ENCODE measurements at regions not wholly inside any gene's neighbourhood (a gene's known extent, or its start where the extent isn't known, plus 50 kb on each side); places are given as distances from the start of the nearest gene placed in this dataset.

DNA sequence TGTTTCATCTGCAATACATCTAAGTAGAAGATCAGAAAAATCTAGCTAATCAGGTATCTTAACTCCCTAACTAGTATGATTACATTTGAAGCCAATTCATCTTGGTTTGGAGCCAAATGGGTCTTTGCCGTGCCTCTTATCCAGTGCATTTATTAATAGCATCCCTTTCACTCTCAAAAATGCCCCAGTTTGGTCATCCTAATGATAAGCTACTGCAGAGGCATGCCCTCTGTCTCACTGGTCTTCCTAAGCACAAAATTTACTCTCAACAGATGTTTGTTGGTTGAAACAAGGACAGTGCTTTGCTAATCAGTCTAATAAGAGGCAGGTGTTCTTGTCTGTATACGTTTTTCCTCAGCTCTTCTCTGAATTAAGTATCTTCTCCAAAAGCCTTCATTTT lies 403.2 kb downstream of the RAD51AP2 start:
- ATAC-seq (replicated peaks): no peak
- H3K9me3 Mint-ChIP-seq: peaks cover 10% of the 10 kb centered on the region
- H3K27me3 Mint-ChIP-seq: no peaks in the 10 kb centered on the region
- H3K27ac Mint-ChIP-seq: no peak overlapping the region
- H3K4me3 Mint-ChIP-seq: no peak overlapping the region
- no peaks in the 10 kb centered on the region for H3K4me1 Mint-ChIP-seq
- no peaks in the 10 kb centered on the region for H3K36me3 Mint-ChIP-seq (ENCODE audit: low read depth)

GRCh38 chr2:17107871-17108270 lies 410.4 kb downstream of the RAD51AP2 start:
- no peak overlapping the region for H3K27ac Mint-ChIP-seq
- H3K9me3 Mint-ChIP-seq: peaks cover 9% of the 10 kb centered on the region
- H3K27me3 Mint-ChIP-seq: no peaks in the 10 kb centered on the region
- H3K4me1 Mint-ChIP-seq: no peaks in the 10 kb centered on the region
- no peak for ATAC-seq (replicated peaks)
- H3K4me3 Mint-ChIP-seq: no peak overlapping the region
- H3K36me3 Mint-ChIP-seq (ENCODE audit: low read depth): no peaks in the 10 kb centered on the region

DNA sequence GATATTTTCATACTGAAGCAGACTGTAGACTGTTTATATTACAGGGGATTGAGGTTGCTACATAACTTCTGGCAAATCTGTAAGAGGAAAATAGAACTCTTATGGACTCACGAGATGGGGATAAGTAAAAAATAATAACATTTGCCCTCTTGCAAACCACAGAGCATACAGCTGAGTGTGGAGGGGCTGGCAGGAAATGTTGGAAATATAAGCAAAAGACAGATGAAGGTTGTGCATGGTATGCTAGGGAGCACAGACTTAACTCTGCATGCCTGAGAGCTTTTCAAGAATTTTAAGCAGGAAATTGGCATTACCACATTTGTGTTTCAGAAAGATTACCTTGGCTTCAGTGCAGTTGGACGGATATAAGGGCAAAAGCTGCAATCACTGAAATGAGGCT lies 411.1 kb downstream of the RAD51AP2 start:
- Mint-ChIP-seq H3K27me3 (no peaks in the 10 kb centered on the region), H3K36me3 (ENCODE audit: low read depth) (no peaks in the 10 kb centered on the region), H3K4me3 (no peak overlapping the region), H3K9me3 (peaks cover 9% of the 10 kb centered on the region), H3K4me1 (no peaks in the 10 kb centered on the region), H3K27ac (no peak overlapping the region)
- no peak for ATAC-seq (replicated peaks)

DNA sequence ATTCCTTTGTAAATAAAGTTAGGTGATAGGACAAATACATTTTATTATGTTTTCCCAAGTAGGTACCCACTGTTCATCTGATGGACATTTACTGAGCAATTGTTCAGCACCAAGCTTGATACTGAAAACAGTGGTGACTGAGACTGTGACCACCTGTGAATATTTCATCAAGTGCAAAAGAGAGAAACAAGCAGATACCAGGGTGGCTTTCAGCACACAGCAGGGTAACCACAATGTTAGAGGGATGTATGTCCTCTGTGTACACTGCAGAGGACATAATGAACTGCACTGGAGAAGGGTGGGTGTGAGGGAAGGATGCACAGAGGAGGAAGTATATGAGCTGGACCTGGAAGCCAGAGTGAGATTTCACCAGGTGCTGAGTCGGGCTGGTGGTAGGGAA lies 411.8 kb downstream of the RAD51AP2 start:
- Mint-ChIP-seq H3K9me3 (peaks cover 9% of the 10 kb centered on the region), H3K27ac (no peak overlapping the region), H3K27me3 (no peaks in the 10 kb centered on the region), H3K4me3 (no peak overlapping the region), H3K36me3 (ENCODE audit: low read depth) (no peaks in the 10 kb centered on the region), H3K4me1 (no peaks in the 10 kb centered on the region)
- ATAC-seq (replicated peaks): no peak

DNA sequence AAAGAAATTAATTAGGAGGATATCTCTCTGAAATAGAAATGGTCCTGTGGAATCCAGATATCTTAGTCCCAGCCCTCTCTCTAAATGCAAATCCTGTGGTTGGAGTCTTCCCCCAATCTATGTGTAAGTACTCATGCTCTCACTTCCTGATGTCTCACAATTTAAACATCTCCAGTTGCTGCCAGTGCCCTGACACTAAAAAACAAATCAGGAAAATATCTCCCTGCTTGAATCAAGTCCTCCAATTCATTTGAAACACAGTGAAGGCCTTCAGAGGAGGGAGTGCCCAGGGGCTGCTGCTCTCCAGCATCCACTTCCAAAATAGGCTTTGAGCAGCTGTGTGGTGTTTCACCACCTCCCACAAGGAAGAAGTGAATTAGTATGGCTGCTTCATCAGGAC lies 413.8 kb downstream of the RAD51AP2 start:
- Mint-ChIP-seq H3K27me3 (no peaks in the 10 kb centered on the region), H3K4me3 (no peak overlapping the region), H3K4me1 (no peaks in the 10 kb centered on the region)

DNA sequence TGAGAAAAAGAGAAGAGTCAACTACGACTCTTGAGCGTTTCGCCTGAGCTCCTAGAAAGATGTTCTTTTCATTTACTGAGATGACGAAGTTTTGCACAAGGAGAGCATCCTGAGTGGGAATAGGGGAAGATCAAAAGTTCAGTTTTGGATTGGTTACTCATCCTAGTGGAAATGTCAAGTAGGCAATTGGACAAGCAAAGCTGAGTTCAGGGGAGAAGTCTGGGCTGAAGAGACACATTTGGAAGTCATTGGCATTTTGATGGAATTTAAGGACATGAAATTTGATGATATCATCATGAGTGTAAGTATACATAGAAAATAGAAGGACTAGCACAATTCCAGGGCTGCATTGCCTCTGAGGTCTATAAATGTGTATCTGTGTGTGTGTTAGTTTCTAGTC lies 416.6 kb downstream of the RAD51AP2 start:
- H3K9me3 Mint-ChIP-seq: peaks cover 4% of the 10 kb centered on the region
- no peaks in the 10 kb centered on the region for H3K4me1 Mint-ChIP-seq
- ATAC-seq (replicated peaks): no peak
- no peak overlapping the region for H3K4me3 Mint-ChIP-seq
- H3K27me3 Mint-ChIP-seq: no peaks in the 10 kb centered on the region
- H3K27ac Mint-ChIP-seq: no peak overlapping the region
- H3K36me3 Mint-ChIP-seq (ENCODE audit: low read depth): no peaks in the 10 kb centered on the region

More for the DNA sequence above, 413.8 kb downstream of the RAD51AP2 start:
- peaks cover 9% of the 10 kb centered on the region for H3K9me3 Mint-ChIP-seq
- no peak for ATAC-seq (replicated peaks)
- no peak overlapping the region for H3K27ac Mint-ChIP-seq
- no peaks in the 10 kb centered on the region for H3K36me3 Mint-ChIP-seq (ENCODE audit: low read depth)

DNA sequence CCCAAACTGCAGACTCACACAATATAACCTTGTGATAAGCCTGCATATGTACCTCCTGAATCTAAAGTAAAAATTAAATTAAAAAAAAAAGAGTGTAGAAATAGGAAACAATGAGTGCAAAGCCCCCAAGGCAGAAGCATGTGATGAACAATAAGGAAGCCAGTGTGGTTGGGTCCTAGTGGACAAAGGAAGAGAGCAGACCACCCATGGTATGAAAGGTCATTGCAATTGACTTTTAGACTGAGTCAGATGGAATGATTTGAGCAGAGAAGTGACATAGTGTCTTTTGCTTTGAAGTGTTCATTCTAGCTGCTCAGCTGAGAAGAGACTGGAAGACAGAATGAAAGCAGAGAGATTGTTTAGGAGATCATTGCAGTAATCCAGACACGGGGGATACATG lies 417.1 kb downstream of the RAD51AP2 start:
- Mint-ChIP-seq H3K9me3 (peaks cover 4% of the 10 kb centered on the region), H3K36me3 (ENCODE audit: low read depth) (no peaks in the 10 kb centered on the region), H3K27ac (no peak overlapping the region), H3K4me1 (no peaks in the 10 kb centered on the region), H3K27me3 (no peaks in the 10 kb centered on the region), H3K4me3 (no peak overlapping the region)
- ATAC-seq (replicated peaks): no peak

DNA sequence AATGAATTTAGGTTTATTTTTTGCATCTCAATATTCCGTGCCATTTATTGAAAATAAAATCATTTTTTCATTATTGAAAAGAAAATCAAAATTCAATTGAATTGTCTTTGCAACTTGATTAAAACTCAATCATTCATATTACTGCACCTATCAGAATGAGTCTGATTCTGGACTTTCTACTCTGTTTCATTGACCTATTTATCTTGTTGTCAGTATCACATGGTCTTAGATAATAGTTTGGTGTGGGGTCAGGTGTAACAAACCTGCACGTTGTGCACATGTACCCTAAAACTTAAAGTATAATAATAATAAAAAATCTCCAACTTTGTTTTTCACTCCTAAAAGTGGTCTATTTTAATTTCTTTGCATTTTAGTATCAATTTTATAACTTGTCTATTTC lies 422.9 kb downstream of the RAD51AP2 start:
- ATAC-seq (replicated peaks): no peak
- no peak overlapping the region for H3K27ac Mint-ChIP-seq
- H3K4me3 Mint-ChIP-seq: no peak overlapping the region
- H3K4me1 Mint-ChIP-seq: no peaks in the 10 kb centered on the region
- no peaks in the 10 kb centered on the region for H3K27me3 Mint-ChIP-seq
- H3K36me3 Mint-ChIP-seq (ENCODE audit: low read depth): no peaks in the 10 kb centered on the region
- peaks cover 4% of the 10 kb centered on the region for H3K9me3 Mint-ChIP-seq

GRCh38 chr2:17093712-17094111 lies 424.5 kb downstream of the RAD51AP2 start:
- Mint-ChIP-seq H3K4me1 (no peaks in the 10 kb centered on the region), H3K27ac (no peak overlapping the region), H3K27me3 (no peaks in the 10 kb centered on the region), H3K36me3 (ENCODE audit: low read depth) (no peaks in the 10 kb centered on the region), H3K4me3 (no peak overlapping the region), H3K9me3 (peaks cover 4% of the 10 kb centered on the region)
- ATAC-seq (replicated peaks): no peak

GRCh38 chr2:17086990-17087389 lies 421.4 kb upstream of the CYRIA start:
- Mint-ChIP-seq H3K36me3 (ENCODE audit: low read depth) (no peaks in the 10 kb centered on the region), H3K4me1 (no peaks in the 10 kb centered on the region), H3K9me3 (peaks cover 8% of the 10 kb centered on the region), H3K4me3 (no peak overlapping the region), H3K27me3 (no peaks in the 10 kb centered on the region), H3K27ac (no peak overlapping the region)
- ATAC-seq (replicated peaks): no peak

GRCh38 chr2:17085546-17086202 lies 420.0 kb upstream of the CYRIA start:
- no peak overlapping the region for H3K27ac Mint-ChIP-seq
- H3K4me3 Mint-ChIP-seq: no peak overlapping the region
- H3K4me1 Mint-ChIP-seq: no peaks in the 10 kb centered on the region
- peaks cover 8% of the 10 kb centered on the region for H3K9me3 Mint-ChIP-seq
- H3K36me3 Mint-ChIP-seq (ENCODE audit: low read depth): no peaks in the 10 kb centered on the region
- H3K27me3 Mint-ChIP-seq: no peaks in the 10 kb centered on the region
- ATAC-seq (replicated peaks): no peak

DNA sequence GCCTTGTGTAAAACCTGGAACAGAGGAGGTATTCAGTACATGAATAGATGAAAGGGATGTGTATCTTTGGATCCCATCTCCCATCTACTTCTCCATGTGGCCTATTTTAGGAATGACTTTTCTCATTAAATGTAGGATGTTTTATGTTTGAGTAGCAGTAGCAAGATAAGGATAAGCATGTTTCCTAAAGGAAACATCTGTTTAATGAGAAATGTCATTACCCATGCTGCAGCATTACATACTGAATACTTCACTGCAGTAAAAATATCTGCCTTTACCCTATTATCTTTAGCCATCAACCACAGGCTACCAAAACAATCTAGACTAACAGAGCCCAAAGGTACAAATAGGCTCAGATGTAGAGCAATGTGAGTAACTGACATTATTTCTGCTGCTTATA lies 419.2 kb upstream of the CYRIA start:
- Mint-ChIP-seq H3K4me3 (no peak overlapping the region), H3K27ac (no peak overlapping the region), H3K4me1 (no peaks in the 10 kb centered on the region), H3K9me3 (peaks cover 8% of the 10 kb centered on the region), H3K27me3 (no peaks in the 10 kb centered on the region), H3K36me3 (ENCODE audit: low read depth) (no peaks in the 10 kb centered on the region)
- ATAC-seq (replicated peaks): no peak

DNA sequence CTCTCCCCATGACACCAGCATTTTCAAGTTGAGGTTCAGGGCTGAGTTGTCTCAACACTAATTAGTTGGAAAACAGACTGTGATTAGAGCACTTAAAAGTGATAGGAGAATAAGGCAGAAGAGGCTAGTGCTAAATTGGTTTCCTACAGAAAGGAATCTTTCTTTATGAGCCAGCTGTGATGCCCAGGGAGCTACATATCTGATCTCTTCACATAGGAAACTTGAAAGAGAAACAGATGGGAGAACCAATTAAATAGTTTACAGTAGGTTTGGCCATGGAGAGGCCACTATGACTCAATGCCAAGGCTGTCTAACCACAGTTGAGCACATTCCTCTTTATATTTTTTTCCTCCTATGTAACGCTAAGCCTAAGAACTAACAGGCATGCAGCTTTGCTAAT lies 418.3 kb upstream of the CYRIA start:
- Mint-ChIP-seq H3K4me3 (no peak overlapping the region), H3K36me3 (ENCODE audit: low read depth) (no peaks in the 10 kb centered on the region), H3K27ac (no peak overlapping the region), H3K9me3 (peaks cover 12% of the 10 kb centered on the region), H3K27me3 (no peaks in the 10 kb centered on the region), H3K4me1 (no peaks in the 10 kb centered on the region)
- ATAC-seq (replicated peaks): no peak

DNA sequence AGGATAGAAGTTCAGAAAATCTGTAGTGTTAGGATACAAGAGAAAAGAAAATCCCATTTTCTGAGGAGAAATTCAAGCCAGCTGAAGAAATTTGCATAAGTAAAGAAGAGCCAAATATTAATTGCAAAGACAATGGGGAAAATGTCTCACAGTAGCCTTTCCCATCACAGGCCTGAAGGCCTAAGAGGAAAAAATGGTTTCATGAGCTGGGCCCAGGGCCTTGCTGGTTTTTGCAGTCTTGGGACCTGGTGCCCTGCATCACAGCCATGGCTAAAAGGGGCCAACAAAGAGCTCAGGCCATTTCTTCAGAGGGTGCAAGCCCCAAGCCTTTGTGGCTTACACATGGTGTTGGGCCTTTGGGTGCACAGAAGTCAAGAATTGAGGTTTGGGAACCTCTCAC lies 413.6 kb upstream of the CYRIA start:
- Mint-ChIP-seq H3K4me1 (no peaks in the 10 kb centered on the region), H3K36me3 (ENCODE audit: low read depth) (no peaks in the 10 kb centered on the region), H3K4me3 (no peak overlapping the region), H3K27ac (no peak overlapping the region), H3K27me3 (no peaks in the 10 kb centered on the region), H3K9me3 (peaks cover 17% of the 10 kb centered on the region)
- ATAC-seq (replicated peaks): no peak

DNA sequence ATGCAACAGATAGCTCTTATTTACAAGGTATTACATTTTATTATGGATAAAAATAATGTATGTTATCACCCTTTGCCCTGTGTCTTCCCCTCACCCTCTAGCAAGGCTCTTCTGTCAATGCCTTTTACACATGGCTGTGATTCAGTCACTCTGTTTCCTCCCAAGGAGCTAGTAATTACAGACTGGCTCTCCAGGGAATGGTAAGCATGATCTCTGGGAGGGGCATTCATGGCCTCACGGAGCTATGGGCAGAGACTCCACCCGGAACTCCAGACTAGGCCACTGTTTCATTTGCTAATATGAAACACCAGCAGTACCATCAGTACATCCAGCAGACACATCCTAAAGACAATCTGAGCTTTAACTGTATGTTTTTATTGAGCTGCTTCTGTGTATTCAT lies 410.9 kb upstream of the CYRIA start:
- Mint-ChIP-seq H3K27me3 (no peaks in the 10 kb centered on the region), H3K4me3 (no peak overlapping the region), H3K9me3 (peaks cover 17% of the 10 kb centered on the region), H3K4me1 (no peaks in the 10 kb centered on the region), H3K27ac (no peak overlapping the region), H3K36me3 (ENCODE audit: low read depth) (no peaks in the 10 kb centered on the region)
- no peak for ATAC-seq (replicated peaks)

- no peaks in the 10 kb centered on the region for H3K36me3 Mint-ChIP-seq (ENCODE audit: low read depth)
- H3K9me3 Mint-ChIP-seq: peaks cover 3% of the 10 kb centered on the region
- no peak overlapping the region for H3K4me3 Mint-ChIP-seq
- no peaks in the 10 kb centered on the region for H3K4me1 Mint-ChIP-seq
- H3K27ac Mint-ChIP-seq: no peak overlapping the region
- ATAC-seq (replicated peaks): no peak
- no peaks in the 10 kb centered on the region for H3K27me3 Mint-ChIP-seq
Measured at GRCh38 chr2:17070711-17071110, 405.1 kb upstream of the CYRIA start.
